Fibroblast of the aortic adventitia (primary cell): ENCODE measurements at regions not wholly inside any gene's neighbourhood (a gene's known extent, or its start where the extent isn't known, plus 50 kb on each side); places are given as distances from the start of the nearest gene placed in this dataset.

Experiments used
- DNase-seq: peaks from one replicate; pipeline ENCODE4 v3.0.0-alpha.2; 2010; ENCODE audit warnings: low read depth
- H3K4me3 ChIP-seq: 2 replicates; pipeline ENCODE4 v1.5.1; 2011; ENCODE audit warnings: low read depth, mild to moderate bottlenecking, control low read depth, low read length, moderate library complexity
- TF ChIP-seq, protein P1 (sequence below): IDR thresholded peaks from 2 replicates; pipeline ENCODE4 v1.5.1; 2011; ENCODE audit warnings: mild to moderate bottlenecking, low read length, control low read depth, inconsistent platforms; ENCODE audit not compliant: insufficient read depth

DNA sequence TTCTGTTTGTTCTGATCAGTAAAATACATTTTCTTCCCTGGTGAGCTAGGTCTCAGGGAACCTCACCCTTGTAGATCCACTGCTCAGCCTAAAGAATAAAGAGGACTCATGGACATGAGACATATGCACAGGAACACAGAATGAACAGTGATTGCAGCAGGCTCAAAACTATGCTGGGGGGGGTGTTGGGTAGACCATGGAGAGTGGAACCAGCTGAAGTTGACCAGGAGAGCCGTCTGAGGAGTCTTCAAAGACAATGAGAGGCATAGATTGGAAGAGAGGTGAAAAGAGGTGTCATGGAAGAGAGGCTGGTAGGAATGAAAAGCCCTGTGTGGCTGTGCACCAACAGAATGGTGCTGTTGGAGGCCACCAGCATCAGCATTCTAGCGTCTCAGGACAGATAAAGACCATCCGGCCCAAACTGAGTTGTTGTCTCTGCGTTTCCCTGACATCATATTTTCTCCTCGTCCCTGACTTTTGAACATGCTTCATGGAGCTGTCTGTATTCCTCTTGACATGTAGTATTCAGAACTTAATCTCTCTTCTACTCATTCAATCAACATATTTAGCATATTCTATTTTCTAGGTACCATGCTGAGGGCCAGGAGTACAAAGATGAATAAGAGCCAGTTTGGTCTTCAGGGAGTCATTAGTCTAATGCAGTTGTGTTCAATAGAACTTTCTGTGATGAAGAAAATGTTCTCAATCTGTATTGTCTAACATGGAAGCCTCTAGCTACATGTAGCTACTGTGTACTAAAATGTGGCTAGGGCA lies 331.8 kb downstream of the CYP26B1 start:
- H3K4me3 ChIP-seq: no peak overlapping the region
- no peak for DNase-seq
- TF ChIP-seq, protein P1, sequence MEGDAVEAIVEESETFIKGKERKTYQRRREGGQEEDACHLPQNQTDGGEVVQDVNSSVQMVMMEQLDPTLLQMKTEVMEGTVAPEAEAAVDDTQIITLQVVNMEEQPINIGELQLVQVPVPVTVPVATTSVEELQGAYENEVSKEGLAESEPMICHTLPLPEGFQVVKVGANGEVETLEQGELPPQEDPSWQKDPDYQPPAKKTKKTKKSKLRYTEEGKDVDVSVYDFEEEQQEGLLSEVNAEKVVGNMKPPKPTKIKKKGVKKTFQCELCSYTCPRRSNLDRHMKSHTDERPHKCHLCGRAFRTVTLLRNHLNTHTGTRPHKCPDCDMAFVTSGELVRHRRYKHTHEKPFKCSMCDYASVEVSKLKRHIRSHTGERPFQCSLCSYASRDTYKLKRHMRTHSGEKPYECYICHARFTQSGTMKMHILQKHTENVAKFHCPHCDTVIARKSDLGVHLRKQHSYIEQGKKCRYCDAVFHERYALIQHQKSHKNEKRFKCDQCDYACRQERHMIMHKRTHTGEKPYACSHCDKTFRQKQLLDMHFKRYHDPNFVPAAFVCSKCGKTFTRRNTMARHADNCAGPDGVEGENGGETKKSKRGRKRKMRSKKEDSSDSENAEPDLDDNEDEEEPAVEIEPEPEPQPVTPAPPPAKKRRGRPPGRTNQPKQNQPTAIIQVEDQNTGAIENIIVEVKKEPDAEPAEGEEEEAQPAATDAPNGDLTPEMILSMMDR: no peak

DNA sequence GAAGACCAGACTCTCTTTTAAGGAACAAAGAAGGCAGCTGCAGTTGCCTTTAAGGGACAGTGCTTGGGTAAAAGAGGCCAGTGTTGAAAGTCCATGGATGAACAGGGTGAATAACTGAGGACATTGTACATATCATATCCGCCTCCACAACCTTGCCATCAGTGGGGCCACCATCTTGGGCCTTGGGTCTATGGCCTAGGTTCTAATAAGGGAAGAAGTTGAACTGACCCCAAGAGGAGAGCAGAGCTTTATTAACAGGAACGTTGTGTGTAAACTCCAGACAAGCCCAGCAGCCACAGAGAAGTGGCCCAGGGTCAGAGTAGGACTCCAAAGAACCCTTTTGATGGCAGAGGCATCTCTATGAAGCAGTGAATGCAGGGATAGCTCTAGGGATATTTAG lies 332.8 kb downstream of the CYP26B1 start:
- no peak for DNase-seq
- TF ChIP-seq, protein P1: no peak
- no peak overlapping the region for H3K4me3 ChIP-seq

DNA sequence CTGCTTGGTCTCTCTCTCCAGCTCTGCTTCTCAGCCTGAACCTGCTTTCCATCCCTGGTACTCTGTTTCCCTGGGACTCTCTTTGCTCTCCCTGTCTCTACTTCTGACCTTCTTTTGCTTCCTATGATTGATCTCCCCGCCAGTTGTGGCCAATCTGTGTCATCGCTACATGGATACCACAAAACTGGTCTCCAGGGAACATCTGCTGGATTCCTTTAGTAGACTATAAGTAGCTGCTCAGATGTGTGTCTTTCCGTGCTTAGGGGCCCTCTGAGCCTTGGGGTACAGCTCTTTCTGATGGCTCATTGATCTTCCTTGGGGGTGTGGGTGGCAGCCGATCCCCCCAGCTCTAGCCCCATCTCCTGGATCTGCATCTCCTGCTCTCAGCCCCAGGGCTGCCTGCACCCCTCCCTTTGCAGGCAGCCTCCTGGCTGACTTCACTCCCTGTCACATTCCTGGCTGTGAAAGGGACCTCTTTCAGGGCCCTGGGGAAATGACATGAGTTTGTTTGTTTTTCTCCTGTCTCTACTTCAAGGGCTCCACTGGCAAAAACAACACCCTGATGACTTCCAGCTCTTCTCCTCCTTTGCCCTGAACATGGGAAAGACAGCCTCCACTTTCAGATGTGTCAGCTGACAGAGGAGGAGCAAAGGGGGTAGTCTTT lies 333.7 kb downstream of the CYP26B1 start:
- no peak for DNase-seq
- H3K4me3 ChIP-seq: no peak overlapping the region
- TF ChIP-seq, protein P1: no peak

DNA sequence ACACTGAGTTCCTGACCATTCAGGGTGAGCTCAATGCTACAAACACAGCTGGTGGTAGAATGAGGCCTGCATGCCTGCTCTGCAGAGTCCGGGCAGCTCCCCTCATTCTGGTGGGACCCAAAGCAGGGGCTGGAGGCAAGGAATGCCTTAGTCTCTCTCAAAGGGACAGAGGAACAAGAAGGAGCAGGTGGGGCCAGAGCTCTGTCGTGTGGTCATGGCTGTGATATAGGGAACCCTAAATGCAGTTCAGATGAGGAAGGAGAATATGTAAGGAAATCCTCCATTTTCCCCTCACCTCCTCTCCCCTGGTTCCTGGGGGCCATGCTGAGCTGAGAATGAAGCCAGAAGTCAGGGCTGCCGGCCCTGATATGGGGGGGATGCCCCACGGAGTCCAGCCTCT lies 334.3 kb downstream of the CYP26B1 start:
- TF ChIP-seq, protein P1: no peak
- DNase-seq: no peak

DNA sequence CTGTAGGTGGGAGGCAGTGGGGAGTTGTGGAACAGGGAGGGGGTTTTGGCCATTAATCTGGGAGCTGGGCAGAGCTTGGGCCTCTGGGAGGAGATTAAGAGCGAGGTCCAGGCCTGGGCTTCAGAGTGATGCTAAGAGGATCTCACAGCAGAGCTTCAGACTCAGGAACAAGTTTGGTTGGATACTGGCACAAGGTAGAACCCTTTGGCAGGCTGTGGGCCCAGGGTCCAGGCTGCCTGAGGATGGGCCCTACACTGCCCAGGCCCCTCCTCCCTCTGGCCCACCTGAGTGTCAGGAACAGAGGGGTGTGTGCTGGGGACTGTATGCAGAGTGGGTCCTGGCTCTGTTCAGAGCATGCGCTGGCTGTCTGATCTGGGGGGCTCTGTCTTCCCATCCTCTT lies 334.9 kb downstream of the CYP26B1 start:
- H3K4me3 ChIP-seq: no peak overlapping the region
- TF ChIP-seq, protein P1: no peak
- no peak for DNase-seq

More for the DNA sequence above, 334.3 kb downstream of the CYP26B1 start:
- no peak overlapping the region for H3K4me3 ChIP-seq

DNA sequence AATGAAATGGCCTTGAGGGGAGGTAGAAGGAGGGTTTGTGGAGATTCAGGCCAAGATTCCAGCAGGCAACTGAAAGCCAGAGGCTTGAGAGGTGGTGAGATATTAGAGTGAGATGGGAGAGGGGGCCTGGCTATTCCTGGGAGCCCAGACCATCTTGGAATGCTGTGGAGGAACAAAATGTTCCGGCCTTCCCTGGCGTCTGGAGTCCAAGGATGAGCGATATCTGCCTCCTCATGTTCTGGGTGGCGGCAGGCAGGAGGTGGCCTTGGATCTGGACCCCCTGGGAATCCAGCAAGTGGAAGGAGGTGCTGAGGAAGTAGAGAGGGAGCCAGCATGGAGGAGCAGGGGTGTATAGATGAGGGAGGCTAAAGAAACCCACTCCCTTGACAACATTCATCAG lies 335.9 kb downstream of the CYP26B1 start:
- TF ChIP-seq, protein P1: no peak
- no peak overlapping the region for H3K4me3 ChIP-seq
- no peak for DNase-seq
